ENCODE measurements at regions not wholly inside any gene's neighbourhood (a gene's known extent, or its start where the extent isn't known, plus 50 kb on each side); places are given as distances from the start of the nearest gene placed in this dataset.

GRCh38 chr4:58491620-58492019 lies 1381.4 kb upstream of the IGFBP7 start:
- H3K4me3 ChIP-seq (ENCODE audit: low read depth, low read length) = no peak overlapping the region
- in situ Hi-C loops (cut with HindIII; ENCODE audit: low pct_ligation_motif_present, low sequenced_read_pairs) = no loop called here
- H3K27ac ChIP-seq = no peak overlapping the region
- TF ChIP-seq, protein P1, sequence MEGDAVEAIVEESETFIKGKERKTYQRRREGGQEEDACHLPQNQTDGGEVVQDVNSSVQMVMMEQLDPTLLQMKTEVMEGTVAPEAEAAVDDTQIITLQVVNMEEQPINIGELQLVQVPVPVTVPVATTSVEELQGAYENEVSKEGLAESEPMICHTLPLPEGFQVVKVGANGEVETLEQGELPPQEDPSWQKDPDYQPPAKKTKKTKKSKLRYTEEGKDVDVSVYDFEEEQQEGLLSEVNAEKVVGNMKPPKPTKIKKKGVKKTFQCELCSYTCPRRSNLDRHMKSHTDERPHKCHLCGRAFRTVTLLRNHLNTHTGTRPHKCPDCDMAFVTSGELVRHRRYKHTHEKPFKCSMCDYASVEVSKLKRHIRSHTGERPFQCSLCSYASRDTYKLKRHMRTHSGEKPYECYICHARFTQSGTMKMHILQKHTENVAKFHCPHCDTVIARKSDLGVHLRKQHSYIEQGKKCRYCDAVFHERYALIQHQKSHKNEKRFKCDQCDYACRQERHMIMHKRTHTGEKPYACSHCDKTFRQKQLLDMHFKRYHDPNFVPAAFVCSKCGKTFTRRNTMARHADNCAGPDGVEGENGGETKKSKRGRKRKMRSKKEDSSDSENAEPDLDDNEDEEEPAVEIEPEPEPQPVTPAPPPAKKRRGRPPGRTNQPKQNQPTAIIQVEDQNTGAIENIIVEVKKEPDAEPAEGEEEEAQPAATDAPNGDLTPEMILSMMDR (IDR thresholded peaks at IDR 0.05; ENCODE audit: low read depth, low read length, missing control alignments) = no peak
- DNase-seq = no peak
- no peaks in the 10 kb centered on the region for H3K36me3 ChIP-seq (replicated peaks)
- no peaks in the 10 kb centered on the region for H3K27me3 ChIP-seq (replicated peaks)

- Histone ChIP-seq H3K36me3 (replicated peaks) (no peaks in the 10 kb centered on the region), H3K27me3 (replicated peaks) (no peaks in the 10 kb centered on the region), H3K27ac (no peak overlapping the region), H3K4me3 (ENCODE audit: low read depth, low read length) (no peak overlapping the region)
- in situ Hi-C loops (cut with HindIII; ENCODE audit: low pct_ligation_motif_present, low sequenced_read_pairs) = no loop called here
- no peak for DNase-seq
- TF ChIP-seq, protein P1 (IDR thresholded peaks at IDR 0.05; ENCODE audit: low read depth, low read length, missing control alignments) = no peak
Observed at GRCh38 chr4:58477950-58478349, 1367.8 kb upstream of the IGFBP7 start.

GRCh38 chr4:58477513-58477912 lies 1367.3 kb upstream of the IGFBP7 start:
- TF ChIP-seq, protein P1 (IDR thresholded peaks at IDR 0.05; ENCODE audit: low read depth, low read length, missing control alignments) = no peak
- Histone ChIP-seq H3K4me3 (ENCODE audit: low read depth, low read length) (no peak overlapping the region), H3K27ac (no peak overlapping the region), H3K36me3 (replicated peaks) (no peaks in the 10 kb centered on the region), H3K27me3 (replicated peaks) (no peaks in the 10 kb centered on the region)
- in situ Hi-C loops (cut with HindIII; ENCODE audit: low pct_ligation_motif_present, low sequenced_read_pairs) = no loop called here
- no peak for DNase-seq

DNA sequence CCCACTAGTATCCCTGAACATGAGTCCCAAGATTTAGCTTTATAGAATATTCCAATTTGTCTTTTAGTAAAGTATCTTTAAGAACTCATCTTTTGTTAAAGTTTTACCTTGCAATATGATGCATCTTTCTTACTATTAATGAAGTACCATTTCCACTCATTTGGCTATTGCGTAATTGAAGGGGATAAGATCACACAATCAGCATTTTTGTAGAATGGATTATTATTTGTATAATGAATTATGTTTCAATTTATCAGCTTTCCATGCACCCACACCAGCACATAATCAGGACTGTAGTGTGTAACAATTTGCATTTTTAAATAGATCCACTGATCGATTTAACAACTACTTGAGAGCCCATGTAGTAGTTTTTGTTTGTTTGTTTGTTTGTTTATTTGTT lies 1364.9 kb upstream of the IGFBP7 start:
- in situ Hi-C loops (cut with HindIII; ENCODE audit: low pct_ligation_motif_present, low sequenced_read_pairs) = no loop called here
- Histone ChIP-seq H3K4me3 (ENCODE audit: low read depth, low read length) (no peak overlapping the region), H3K27ac (no peak overlapping the region), H3K36me3 (replicated peaks) (no peaks in the 10 kb centered on the region), H3K27me3 (replicated peaks) (no peaks in the 10 kb centered on the region)
- no peak for DNase-seq
- TF ChIP-seq, protein P1 (IDR thresholded peaks at IDR 0.05; ENCODE audit: low read depth, low read length, missing control alignments) = no peak

GRCh38 chr4:58465031-58465430 lies 1354.8 kb upstream of the IGFBP7 start:
- in situ Hi-C loops (cut with HindIII; ENCODE audit: low pct_ligation_motif_present, low sequenced_read_pairs) = no loop called here
- H3K27ac ChIP-seq = no peak overlapping the region
- no peaks in the 10 kb centered on the region for H3K36me3 ChIP-seq (replicated peaks)
- no peak for DNase-seq
- H3K27me3 ChIP-seq (replicated peaks) = no peaks in the 10 kb centered on the region
- TF ChIP-seq, protein P1 (IDR thresholded peaks at IDR 0.05; ENCODE audit: low read depth, low read length, missing control alignments) = no peak
- no peak overlapping the region for H3K4me3 ChIP-seq (ENCODE audit: low read depth, low read length)

GRCh38 chr4:58456727-58457384 lies 1346.7 kb upstream of the IGFBP7 start:
- H3K27ac ChIP-seq = no peak overlapping the region
- in situ Hi-C loops (cut with HindIII; ENCODE audit: low pct_ligation_motif_present, low sequenced_read_pairs) = no loop called here
- no peak for DNase-seq
- TF ChIP-seq, protein P1 (IDR thresholded peaks at IDR 0.05; ENCODE audit: low read depth, low read length, missing control alignments) = no peak
- no peaks in the 10 kb centered on the region for H3K27me3 ChIP-seq (replicated peaks)
- H3K36me3 ChIP-seq (replicated peaks) = no peaks in the 10 kb centered on the region
- H3K4me3 ChIP-seq (ENCODE audit: low read depth, low read length) = no peak overlapping the region

All from brain microvascular endothelial cell (primary cell).